Left renal cortex interstitium (tissue), 4 donors: ENCODE measurements at regions not wholly inside any gene's neighbourhood (a gene's known extent, or its start where the extent isn't known, plus 50 kb on each side); places are given as distances from the start of the nearest gene placed in this dataset.

ENCODE experiments used
- DNase-seq, 4 donors: peaks; one replicate each; pipeline ENCODE4 v3.0.0-alpha.2; 2013; ENCODE audit warnings: low read depth in 4 of 4, low spot score in 2 of 4, missing footprints in 1 of 4

GRCh38 chr5:88666761-88667495, 216.1 kb downstream of the MEF2C start:
- no peak for DNase-seq

GRCh38 chr5:88665750-88666215, 217.2 kb downstream of the MEF2C start:
- no peak for DNase-seq

- no peak for DNase-seq
Measured at GRCh38 chr5:88664645-88665044, 218.3 kb downstream of the MEF2C start.

GRCh38 chr5:88663793-88664216, 219.2 kb downstream of the MEF2C start:
- DNase-seq = no peak

GRCh38 chr5:88662846-88663245, 220.1 kb downstream of the MEF2C start:
- no peak for DNase-seq

GRCh38 chr5:88661806-88662207, 221.2 kb downstream of the MEF2C start:
- no peak for DNase-seq

GRCh38 chr5:88660947-88661805, 221.8 kb downstream of the MEF2C start:
- peak in 1 of 4 donors; percentile 78 for DNase-seq

- DNase-seq = no peak
Measured at GRCh38 chr5:88660264-88660946, 222.6 kb downstream of the MEF2C start.

- no peak for DNase-seq
Measured at GRCh38 chr5:88659529-88660263, 223.3 kb downstream of the MEF2C start.

- no peak for DNase-seq
Measured at GRCh38 chr5:88658886-88659285, 224.1 kb downstream of the MEF2C start.

- DNase-seq = no peak
Measured at GRCh38 chr5:88657906-88658775, 224.8 kb downstream of the MEF2C start.

GRCh38 chr5:88657136-88657535, 225.8 kb downstream of the MEF2C start:
- DNase-seq = no peak

GRCh38 chr5:88656221-88656950, 226.6 kb downstream of the MEF2C start:
- DNase-seq = no peak

- no peak for DNase-seq
Measured at GRCh38 chr5:88653471-88653870, 229.5 kb downstream of the MEF2C start.

- no peak for DNase-seq
Measured at GRCh38 chr5:88647901-88648300, 235.1 kb downstream of the MEF2C start.

- DNase-seq = no peak
Measured at GRCh38 chr5:88646866-88647265, 236.1 kb downstream of the MEF2C start.

GRCh38 chr5:88644676-88645075, 238.3 kb downstream of the MEF2C start:
- no peak for DNase-seq

- DNase-seq = no peak
Measured at GRCh38 chr5:88643315-88643714, 239.7 kb downstream of the MEF2C start.

- DNase-seq = no peak
Measured at GRCh38 chr5:88634014-88634413, 249.0 kb downstream of the MEF2C start.
